ENCODE measurements at regions not wholly inside any gene's neighbourhood (a gene's known extent, or its start where the extent isn't known, plus 50 kb on each side); places are given as distances from the start of the nearest gene placed in this dataset.

- no peak overlapping the region for H3K27ac ChIP-seq (ENCODE audit: extremely low read depth, low read depth, low read length)
- no peaks in the 10 kb centered on the region for H3K9me3 ChIP-seq (ENCODE audit: control insufficient read depth, insufficient read depth, low read depth, low read length)
- TF ChIP-seq, protein P1, sequence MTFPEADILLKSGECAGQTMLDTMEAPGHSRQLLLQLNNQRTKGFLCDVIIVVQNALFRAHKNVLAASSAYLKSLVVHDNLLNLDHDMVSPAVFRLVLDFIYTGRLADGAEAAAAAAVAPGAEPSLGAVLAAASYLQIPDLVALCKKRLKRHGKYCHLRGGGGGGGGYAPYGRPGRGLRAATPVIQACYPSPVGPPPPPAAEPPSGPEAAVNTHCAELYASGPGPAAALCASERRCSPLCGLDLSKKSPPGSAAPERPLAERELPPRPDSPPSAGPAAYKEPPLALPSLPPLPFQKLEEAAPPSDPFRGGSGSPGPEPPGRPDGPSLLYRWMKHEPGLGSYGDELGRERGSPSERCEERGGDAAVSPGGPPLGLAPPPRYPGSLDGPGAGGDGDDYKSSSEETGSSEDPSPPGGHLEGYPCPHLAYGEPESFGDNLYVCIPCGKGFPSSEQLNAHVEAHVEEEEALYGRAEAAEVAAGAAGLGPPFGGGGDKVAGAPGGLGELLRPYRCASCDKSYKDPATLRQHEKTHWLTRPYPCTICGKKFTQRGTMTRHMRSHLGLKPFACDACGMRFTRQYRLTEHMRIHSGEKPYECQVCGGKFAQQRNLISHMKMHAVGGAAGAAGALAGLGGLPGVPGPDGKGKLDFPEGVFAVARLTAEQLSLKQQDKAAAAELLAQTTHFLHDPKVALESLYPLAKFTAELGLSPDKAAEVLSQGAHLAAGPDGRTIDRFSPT (tag by site-specific recombination; IDR thresholded peaks at IDR 0.05), result no peak
- TF ChIP-seq, protein P2, sequence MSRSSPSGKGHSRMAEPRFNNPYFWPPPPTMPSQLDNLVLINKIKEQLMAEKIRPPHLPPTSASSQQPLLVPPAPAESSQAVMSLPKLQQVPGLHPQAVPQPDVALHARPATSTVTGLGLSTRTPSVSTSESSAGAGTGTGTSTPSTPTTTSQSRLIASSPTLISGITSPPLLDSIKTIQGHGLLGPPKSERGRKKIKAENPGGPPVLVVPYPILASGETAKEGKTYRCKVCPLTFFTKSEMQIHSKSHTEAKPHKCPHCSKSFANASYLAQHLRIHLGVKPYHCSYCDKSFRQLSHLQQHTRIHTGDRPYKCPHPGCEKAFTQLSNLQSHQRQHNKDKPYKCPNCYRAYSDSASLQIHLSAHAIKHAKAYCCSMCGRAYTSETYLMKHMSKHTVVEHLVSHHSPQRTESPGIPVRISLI (tag by site-specific recombination; IDR thresholded peaks at IDR 0.05), result no peak
- TF ChIP-seq ZNF341 (tag by site-specific recombination; IDR thresholded peaks at IDR 0.05; ENCODE audit: low read depth) (no peak), ZBTB48 (tag by site-specific recombination; IDR thresholded peaks at IDR 0.05) (no peak), ZNF138 (tag by site-specific recombination; IDR thresholded peaks at IDR 0.05; ENCODE audit: borderline replicate concordance) (no peak), ZNF335 (tag by site-specific recombination; conservative IDR thresholded peaks at IDR 0.05) (no peak), GLI2 (tag by site-specific recombination; IDR thresholded peaks at IDR 0.05; ENCODE audit: borderline replicate concordance, low read depth) (no peak), YY2 (tag by site-specific recombination; IDR thresholded peaks at IDR 0.05) (no peak), PRDM1 (tag by site-specific recombination; IDR thresholded peaks at IDR 0.05) (no peak), ZNF423 (tag by site-specific recombination; IDR thresholded peaks at IDR 0.05) (no peak), ZNF311 (tag by site-specific recombination; IDR thresholded peaks at IDR 0.05; ENCODE audit: borderline replicate concordance) (no peak), CTCF (tag by site-specific recombination; IDR thresholded peaks at IDR 0.05) (no peak)
- TF ChIP-seq, protein P3, sequence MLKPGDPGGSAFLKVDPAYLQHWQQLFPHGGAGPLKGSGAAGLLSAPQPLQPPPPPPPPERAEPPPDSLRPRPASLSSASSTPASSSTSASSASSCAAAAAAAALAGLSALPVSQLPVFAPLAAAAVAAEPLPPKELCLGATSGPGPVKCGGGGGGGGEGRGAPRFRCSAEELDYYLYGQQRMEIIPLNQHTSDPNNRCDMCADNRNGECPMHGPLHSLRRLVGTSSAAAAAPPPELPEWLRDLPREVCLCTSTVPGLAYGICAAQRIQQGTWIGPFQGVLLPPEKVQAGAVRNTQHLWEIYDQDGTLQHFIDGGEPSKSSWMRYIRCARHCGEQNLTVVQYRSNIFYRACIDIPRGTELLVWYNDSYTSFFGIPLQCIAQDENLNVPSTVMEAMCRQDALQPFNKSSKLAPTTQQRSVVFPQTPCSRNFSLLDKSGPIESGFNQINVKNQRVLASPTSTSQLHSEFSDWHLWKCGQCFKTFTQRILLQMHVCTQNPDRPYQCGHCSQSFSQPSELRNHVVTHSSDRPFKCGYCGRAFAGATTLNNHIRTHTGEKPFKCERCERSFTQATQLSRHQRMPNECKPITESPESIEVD (tag by site-specific recombination; IDR thresholded peaks at IDR 0.05), result no peak
- CTCF ChIA-PET, result no interaction called here
- H3K4me1 ChIP-seq (ENCODE audit: control insufficient read depth, insufficient read depth, low read length), result no peaks in the 10 kb centered on the region
- no peaks in the 10 kb centered on the region for H3K36me3 ChIP-seq (ENCODE audit: control insufficient read depth in 2 of 2, insufficient read depth in 1 of 2, low read length in 2 of 2)
- POLR2A ChIA-PET, result no interaction called here
- no peak overlapping the region for H3K4me3 ChIP-seq (ENCODE audit: low read depth, low read length)
Observed at GRCh38 chr5:119811458-119811857, 182.1 kb downstream of the FAM170A start.

GRCh38 chr5:119814655-119815054, 185.3 kb downstream of the FAM170A start:
- H3K4me3 ChIP-seq (ENCODE audit: low read depth, low read length), result no peak overlapping the region
- CTCF ChIA-PET, result no interaction called here
- H3K36me3 ChIP-seq (ENCODE audit: control insufficient read depth in 2 of 2, insufficient read depth in 1 of 2, low read length in 2 of 2), result no peaks in the 10 kb centered on the region
- H3K4me1 ChIP-seq (ENCODE audit: control insufficient read depth, insufficient read depth, low read length), result no peaks in the 10 kb centered on the region
- no peaks in the 10 kb centered on the region for H3K9me3 ChIP-seq (ENCODE audit: control insufficient read depth, insufficient read depth, low read depth, low read length)
- no peak overlapping the region for H3K27ac ChIP-seq (ENCODE audit: extremely low read depth, low read depth, low read length)
- POLR2A ChIA-PET, result no interaction called here
- TF ChIP-seq ZNF623 (tag by site-specific recombination; IDR thresholded peaks at IDR 0.05) (no peak), KLF9 (tag by site-specific recombination; IDR thresholded peaks at IDR 0.05; ENCODE audit: low read depth) (no peak), ZXDB (tag by site-specific recombination; IDR thresholded peaks at IDR 0.05) (no peak), KLF1 (tag by site-specific recombination; IDR thresholded peaks at IDR 0.05) (no peak), SP2 (tag by site-specific recombination; IDR thresholded peaks at IDR 0.05) (no peak), ZNF366 (tag by site-specific recombination; conservative IDR thresholded peaks at IDR 0.05) (no peak), ZNF768 (tag by site-specific recombination; IDR thresholded peaks at IDR 0.05) (no peak), ZNF133 (tag by site-specific recombination; IDR thresholded peaks at IDR 0.05) (no peak), ZNF280D (tag by site-specific recombination; IDR thresholded peaks at IDR 0.05) (no peak), ZBTB26 (tag by site-specific recombination; optimal IDR thresholded peaks at IDR 0.05) (no peak), GLIS2 (tag by site-specific recombination; IDR thresholded peaks at IDR 0.05) (no peak), ZNF664 (tag by site-specific recombination; IDR thresholded peaks at IDR 0.05) (no peak)

Data from HEK293 (cell line).